NCI-H69 (cell line): ENCODE measurements at regions not wholly inside any gene's neighbourhood (a gene's known extent, or its start where the extent isn't known, plus 50 kb on each side); places are given as distances from the start of the nearest gene placed in this dataset.
A peak's percentile ranks its signal among the peaks of the same experiment; 100 is the strongest.

Experiments
- DNase-seq: peaks from one replicate; lab custom pipeline; 2025; lab: John Stamatoyannopoulos, UW

GRCh38 chr6:142561511-142562265 lies 259.9 kb downstream of the ADGRG6 start:
- no peak for DNase-seq

DNA sequence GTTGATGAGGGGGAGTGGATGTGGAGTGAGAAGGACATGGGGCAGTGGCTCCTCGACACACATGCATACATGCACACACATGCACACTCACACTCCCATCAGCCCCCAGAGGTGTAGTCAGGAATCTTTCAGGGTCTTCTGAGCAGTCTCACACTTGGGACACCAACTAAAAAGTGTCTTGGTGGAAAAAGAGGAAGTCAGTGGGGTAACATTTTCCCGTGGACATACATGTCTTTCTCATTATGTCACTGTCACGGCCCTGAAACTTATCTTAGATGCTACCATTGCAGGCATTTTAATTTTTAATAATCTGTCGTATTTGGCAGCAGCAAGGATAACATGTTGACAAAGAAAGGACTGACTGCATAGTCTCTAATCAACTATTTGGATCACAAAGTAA lies 261.1 kb downstream of the ADGRG6 start:
- no peak for DNase-seq

GRCh38 chr6:142566628-142567396 lies 265.0 kb downstream of the ADGRG6 start:
- peak; percentile 49 for DNase-seq

GRCh38 chr6:142567461-142567860 lies 265.7 kb downstream of the ADGRG6 start:
- DNase-seq = no peak

DNA sequence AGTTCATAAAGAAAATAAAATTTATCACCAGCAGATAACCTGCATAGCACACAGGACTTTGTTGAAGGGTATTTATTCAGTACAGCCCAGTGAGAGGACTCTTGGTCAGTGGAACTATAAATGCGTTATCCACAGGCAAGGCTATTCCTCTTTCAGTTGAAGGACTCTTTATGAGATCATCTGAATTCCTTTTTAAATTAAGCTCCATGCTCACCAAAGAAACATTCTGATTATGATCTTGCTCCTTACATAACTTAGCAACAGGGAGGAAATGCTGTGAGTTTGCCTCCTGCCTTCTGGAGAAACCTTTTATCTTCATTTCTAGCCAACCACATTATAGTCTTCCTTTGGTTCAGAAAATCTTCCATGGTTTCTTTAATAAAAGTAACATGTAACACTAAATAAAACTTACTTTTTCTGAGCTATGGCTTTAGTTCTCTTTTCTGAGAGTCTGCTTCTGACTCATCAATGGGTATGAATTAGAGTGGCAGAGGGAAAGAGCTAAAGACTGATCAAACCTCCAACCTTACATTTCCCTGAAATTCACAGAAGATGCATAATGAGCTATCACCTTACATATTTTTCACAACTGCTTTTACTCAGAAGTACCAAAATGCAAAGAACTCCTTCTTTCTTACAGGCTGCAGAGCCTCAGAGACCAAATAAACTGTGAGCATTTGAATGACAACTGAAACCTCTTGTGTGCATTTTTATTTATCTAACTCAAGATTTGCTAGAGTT lies 267.2 kb downstream of the ADGRG6 start:
- no peak for DNase-seq

GRCh38 chr6:142569676-142570075 lies 267.9 kb downstream of the ADGRG6 start:
- DNase-seq = no peak

GRCh38 chr6:142570221-142570671 lies 268.4 kb downstream of the ADGRG6 start:
- DNase-seq = no peak

DNA sequence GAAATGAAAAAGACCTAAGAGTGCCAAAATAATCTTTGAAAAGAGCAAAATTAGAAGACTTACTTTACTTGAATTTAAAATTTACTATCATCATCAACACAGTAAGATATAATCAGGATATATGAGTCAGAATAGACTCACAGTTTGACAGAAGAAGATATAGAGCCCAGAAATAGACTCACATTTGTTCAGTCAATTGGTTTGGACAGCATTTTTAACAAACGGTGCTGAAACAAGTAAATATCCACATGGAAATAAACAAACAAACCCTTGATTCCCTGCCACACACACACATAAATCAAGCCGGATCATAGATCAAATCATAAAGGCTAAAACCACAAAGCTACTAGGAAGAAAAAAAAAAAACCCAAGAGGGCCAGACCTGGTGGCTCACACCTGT lies 291.1 kb downstream of the ADGRG6 start:
- no peak for DNase-seq

- DNase-seq = no peak
Measured at GRCh38 chr6:142597836-142598235, 296.0 kb downstream of the ADGRG6 start.

GRCh38 chr6:142601427-142601826 lies 299.6 kb downstream of the ADGRG6 start:
- DNase-seq = no peak

DNA sequence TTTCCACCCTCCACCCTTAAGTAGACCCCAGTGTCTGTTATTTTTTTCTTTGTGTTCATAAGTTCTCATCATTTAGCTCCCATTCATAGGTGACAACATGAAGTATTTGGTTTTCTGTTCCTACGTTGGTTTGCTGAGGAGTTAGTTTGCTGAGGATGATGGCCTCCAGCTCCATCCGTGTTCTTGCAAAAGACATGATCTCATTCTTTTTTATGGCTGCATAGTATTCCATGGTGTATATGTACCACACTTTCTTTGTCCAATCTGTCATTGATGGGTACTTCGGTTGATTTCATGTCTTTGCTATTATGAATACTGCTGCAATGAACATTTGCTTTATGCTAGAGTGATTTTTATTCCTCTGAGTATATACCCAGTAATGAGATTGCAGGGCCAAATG lies 301.2 kb downstream of the ADGRG6 start:
- DNase-seq = no peak

DNA sequence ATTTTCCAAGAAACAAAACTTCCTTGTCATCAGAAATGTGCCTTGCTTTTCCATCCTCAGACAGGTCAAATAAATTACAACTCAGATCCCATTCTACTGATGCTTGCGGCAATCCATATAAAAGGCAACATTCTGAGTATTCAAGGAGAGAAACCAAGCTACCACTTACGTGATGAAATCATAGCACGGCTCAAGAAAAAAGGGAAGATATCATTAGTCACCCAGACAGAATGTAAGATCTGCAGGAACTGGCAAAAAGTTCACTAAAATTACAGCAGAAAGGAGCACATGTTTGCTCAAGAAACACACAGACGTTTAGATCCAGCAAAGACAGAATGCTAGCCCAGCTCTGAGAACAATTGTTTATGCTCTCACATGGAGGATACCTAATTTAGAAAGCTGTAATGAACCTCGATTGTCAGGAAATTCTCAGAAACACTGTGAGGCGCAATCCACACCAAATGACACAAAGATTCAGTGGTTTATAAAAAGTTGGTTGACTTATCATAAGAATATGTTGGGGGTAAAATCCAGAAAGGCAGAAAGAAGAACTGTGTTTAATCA lies 304.2 kb downstream of the ADGRG6 start:
- DNase-seq = no peak

- DNase-seq = no peak
Measured at GRCh38 chr6:142612956-142613355, 311.1 kb downstream of the ADGRG6 start.

- DNase-seq = no peak
Measured at GRCh38 chr6:142613981-142614380, 312.2 kb downstream of the ADGRG6 start.

GRCh38 chr6:142617158-142617557 lies 315.4 kb downstream of the ADGRG6 start:
- DNase-seq = no peak

- no peak for DNase-seq
Measured at GRCh38 chr6:142621822-142622221, 320.0 kb downstream of the ADGRG6 start.

DNA sequence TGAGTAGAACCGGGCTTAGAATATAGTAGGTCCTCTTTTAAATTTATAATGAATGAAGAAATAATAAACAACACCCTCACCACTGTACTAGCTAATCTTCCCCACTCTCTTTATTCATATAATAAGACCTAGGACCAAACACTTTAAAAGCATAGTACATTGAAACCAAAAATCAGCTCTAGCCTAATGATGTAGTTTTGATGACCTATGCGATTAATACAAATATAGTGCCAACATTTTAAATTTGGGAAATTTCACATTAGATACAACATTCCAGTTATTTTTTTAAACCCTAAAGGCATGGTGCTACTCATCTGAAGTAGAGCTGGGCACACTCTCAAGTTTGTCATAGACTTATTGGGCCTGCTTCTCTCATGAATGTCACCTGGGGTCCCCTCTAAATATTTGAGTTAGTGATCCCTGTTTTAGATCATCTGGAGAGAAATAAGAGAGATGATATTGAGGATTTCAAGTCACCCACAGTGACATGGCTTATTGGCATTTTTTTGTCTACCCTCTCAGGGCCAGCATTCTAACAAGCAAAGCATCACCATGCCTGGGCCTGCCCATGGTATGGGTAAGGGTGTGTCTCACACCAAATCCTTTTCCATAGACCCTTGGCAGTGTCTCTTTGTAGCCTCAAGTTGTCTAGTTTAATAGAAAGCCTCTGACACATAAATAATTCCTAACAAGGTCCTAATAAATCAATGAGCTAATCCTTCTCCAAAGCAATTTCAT lies 319.8 kb downstream of the HIVEP2 start:
- no peak for DNase-seq

DNA sequence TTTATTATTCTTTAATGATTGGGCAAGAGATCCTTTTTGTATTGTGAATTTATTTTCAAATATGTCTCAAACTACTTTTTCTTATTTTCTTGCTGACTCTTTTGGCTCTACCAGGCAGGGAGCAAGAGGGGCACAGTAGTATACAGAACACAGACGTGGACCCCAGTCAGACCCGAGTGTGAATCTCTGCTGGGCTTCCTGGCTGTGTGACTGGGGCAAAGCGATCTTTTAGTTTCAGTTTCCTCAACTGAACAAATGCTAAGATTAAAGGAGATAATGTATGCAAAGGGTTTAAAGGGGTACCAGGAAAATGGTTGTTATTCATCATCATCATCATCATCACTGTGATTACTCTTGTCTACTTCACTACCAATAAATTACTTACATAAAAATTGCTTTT lies 317.5 kb downstream of the HIVEP2 start:
- DNase-seq = no peak

- no peak for DNase-seq
Measured at GRCh38 chr6:142631517-142632385, 313.2 kb downstream of the HIVEP2 start.

DNA sequence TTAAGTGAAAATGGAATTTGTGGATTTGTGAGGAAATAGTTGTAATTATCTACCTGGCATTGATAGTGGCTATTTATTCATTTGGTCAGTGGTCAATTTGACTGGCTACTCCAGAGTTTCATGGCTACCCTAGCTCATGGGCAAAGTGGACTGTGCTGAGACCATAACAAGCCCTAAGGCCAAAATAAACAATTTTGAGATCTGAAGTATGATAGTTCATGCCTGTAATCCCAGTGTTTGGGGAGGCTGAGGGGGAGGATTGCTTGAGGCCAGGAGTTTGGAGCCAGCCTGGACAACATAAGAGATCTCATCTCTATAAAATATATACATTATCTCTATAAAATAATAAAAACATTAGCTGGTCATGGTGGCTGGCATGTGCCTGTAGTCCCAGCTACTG lies 311.7 kb downstream of the HIVEP2 start:
- DNase-seq = no peak

- no peak for DNase-seq
Measured at GRCh38 chr6:142635130-142635529, 309.8 kb downstream of the HIVEP2 start.
